OCI-M2 (cell line): ENCODE measurements at regions not wholly inside any gene's neighbourhood (a gene's known extent, or its start where the extent isn't known, plus 50 kb on each side); places are given as distances from the start of the nearest gene placed in this dataset.

ENCODE experiments used
- DNase-seq: peaks from one replicate; lab custom pipeline; 2025; ENCODE audit not compliant: unreplicated experiment; lab: John Stamatoyannopoulos, UW

- no peak for DNase-seq
These were observed 380.0 kb upstream of the MARCKS start for GRCh38 chr6:113476937-113477839.

- DNase-seq = no peak
These were observed 376.5 kb upstream of the MARCKS start for GRCh38 chr6:113480616-113481015.

GRCh38 chr6:113481458-113481857 lies 375.7 kb upstream of the MARCKS start:
- DNase-seq = no peak

GRCh38 chr6:113481910-113482309 lies 375.2 kb upstream of the MARCKS start:
- DNase-seq = no peak

DNA sequence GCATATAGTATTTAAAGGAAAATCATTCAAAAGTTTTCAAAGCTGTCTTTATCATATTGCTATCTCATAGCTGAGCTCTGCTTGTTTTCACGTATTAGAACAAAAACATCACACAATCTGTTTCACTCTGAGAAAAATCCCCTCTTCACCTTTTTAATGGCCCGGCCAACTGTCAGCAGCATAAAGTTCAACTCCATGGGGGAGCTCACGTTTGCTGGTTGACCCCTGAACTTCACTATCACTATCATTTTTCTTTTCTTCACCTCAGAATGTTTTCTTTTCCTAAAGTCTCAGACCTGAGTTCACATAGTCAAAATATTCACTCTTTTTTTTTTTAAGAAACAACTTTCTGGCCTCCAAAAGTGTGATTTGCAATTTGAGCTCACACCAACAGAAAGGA lies 374.4 kb upstream of the MARCKS start:
- DNase-seq = no peak

GRCh38 chr6:113486199-113486598 lies 370.9 kb upstream of the MARCKS start:
- no peak for DNase-seq

DNA sequence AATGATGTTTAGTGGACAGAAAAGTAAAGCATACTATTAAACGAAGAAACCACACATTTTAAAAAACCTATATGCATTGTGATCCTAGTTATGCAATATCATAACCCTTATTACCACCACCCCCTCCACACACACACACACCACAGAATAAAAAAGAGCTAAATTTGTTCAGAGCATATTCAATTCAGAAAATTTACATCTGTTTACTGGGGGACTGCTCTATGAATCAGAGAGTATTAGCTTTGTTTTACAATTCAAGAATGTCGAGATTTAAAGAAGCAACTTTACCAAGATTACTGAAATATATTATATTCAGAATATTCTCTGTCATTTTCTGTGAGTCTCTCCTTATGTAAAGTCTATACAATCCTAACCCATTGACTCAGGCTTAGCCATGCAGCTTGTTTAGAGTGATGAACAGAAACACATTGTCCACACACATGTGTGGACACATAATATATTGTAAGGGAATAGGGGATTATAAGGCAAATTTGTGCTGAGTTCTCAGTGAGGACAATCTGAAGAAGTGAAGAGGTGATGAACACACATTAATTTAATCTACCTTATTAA lies 369.6 kb upstream of the MARCKS start:
- no peak for DNase-seq

DNA sequence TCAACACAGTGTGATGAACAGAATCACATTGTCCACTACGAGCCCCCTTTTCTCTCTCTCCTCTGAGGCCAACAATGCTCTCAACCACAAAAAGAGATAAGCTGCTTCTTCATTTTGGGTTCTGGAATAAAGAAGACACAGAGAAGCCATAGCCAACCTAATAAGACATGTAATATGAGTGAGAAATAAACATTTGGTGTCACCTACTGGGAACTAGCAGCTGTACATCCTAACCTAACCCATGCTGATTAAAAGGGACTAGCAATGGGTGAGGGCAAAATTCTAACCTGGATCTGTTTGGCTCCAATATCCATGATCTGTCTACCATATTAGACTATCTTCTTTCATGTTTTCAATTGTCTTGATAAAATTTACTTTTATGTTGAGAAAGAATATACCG lies 369.1 kb upstream of the MARCKS start:
- no peak for DNase-seq

DNA sequence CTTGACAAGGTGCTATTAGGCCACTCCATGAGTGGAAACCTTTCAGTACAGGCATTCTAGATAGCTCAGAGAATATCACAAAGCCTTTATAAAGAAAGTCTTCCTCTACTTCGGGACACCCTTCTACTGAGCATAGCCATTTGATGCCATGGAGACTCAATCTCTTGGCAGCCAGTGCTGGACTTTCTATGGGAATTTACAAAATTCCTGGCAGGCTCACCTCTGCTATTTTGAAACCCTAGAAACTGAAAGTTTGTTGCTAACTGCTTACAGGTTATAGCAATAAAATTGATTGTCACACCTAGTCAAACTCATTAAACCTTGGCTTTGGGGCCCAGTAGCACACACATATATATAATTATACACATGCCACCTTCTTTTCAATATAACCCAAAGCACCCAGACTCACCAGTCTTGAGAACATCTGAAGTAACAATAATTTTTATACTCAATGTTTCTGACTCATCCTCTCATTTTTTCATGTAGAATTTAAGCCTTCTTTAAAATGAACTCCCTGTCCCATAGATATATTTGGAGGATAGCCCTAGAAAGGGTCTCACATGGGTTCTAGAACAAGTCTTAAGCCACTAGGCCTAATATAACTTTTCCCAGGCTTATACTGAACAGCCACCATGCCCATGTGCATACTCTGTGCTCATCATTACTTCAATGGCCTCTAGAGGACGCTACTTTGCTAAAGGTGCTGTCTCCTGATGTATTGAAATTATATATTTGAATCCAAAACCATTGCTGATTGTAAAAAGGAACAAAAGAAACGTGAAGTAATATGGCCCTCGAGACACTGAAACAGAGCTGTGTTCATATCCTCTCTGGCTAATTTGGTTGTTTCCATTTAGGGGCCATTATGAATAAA lies 368.1 kb upstream of the MARCKS start:
- DNase-seq = no peak

- DNase-seq = no peak
These were observed 367.0 kb upstream of the MARCKS start for GRCh38 chr6:113489952-113490746.

DNA sequence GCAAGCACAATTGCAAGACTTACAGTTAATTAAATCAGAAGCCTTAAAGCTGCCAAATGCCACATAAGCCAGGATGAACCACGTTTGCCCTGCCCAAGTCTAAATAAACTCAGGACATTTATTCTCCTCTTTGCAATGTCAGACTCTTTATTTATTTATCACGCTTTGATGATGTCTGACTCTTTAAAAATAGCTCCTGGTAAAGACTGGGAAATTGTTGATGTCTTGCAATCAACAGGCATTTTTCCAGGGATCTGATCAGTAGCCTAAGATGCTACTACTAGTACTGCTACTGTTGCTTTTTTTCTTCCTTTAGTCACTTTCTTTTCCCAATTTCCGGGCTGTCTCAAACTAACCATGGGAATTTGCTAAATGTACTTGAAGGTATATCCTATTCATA lies 365.8 kb upstream of the MARCKS start:
- DNase-seq = no peak

- DNase-seq = no peak
These were observed 363.2 kb upstream of the MARCKS start for GRCh38 chr6:113493991-113494390.

DNA sequence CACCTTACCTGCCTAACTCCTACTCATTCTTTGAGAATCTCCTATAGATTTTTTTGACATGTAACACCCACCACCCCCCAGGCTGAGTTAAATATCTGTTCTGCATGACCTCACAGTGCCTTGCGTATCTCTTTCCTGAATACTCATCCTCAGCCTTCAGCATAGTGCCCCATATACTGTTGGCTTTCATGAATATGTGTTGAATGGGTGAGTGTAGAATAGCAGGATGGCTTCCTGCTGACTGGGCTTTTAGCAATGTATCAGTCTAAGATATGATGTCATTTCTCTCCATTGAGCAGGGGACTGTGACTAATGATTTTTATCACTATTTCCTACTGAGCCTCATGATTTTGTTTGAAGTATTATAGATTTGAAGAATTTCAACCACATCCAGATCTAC lies 361.6 kb upstream of the MARCKS start:
- DNase-seq = no peak

DNA sequence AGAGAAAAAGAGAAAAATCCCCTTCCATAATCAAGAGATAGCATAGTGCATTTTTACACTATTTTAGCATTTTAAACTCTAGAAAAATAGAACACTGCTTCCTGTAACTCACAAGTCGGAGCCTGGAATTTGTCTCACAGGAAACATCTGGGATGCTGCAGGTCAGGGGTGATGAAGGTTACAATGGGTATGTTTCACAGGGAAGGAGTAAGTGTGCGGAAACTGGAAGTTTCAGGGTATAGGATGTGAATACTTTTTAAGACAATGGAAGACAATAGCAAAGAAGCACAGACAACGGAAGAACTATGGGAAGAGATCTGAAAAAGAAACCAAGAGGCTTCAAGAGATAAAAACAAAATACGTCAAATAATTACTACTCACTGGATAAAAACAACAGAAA lies 361.0 kb upstream of the MARCKS start:
- no peak for DNase-seq

- DNase-seq = no peak
These were observed 356.9 kb upstream of the MARCKS start for GRCh38 chr6:113500221-113500620.

- DNase-seq = no peak
These were observed 352.0 kb upstream of the MARCKS start for GRCh38 chr6:113505084-113505699.

DNA sequence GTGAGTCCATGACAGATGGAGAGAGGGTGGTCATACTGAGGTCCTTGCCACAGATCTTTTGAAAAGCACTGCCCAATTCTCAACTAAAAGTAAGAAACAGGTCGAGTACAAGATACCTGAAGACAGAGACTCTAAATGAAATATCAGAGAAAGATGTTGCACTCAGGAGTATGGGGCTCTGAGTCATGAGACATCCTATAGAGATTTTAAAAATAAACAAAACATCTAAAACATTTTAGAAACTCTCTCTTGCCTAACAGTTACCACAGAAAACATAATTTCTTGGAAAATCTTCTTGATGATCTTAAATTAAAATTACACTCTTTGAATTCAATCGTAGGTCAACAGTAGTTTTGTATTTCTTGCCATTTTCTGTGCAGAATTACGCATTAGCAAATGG lies 348.9 kb upstream of the MARCKS start:
- no peak for DNase-seq

DNA sequence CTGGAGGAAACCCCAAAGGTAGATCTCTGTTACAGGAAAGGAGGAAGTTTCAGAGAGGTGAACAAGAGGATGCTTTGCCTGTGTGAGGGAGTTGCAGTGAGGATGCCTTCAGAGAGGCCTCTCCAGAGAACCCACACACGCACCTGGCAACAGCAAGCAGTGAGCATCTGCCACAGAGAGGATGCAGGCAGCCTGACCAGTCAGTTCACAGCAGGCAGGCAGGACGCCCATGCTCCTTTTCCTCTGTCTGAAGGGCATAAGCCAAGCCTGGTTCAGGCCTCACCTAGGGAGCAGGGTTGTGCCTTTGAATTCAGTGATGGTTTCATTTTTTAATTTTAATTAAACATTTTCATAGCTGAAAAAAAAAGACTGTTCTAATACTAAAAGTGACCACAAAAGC lies 346.0 kb upstream of the MARCKS start:
- no peak for DNase-seq

DNA sequence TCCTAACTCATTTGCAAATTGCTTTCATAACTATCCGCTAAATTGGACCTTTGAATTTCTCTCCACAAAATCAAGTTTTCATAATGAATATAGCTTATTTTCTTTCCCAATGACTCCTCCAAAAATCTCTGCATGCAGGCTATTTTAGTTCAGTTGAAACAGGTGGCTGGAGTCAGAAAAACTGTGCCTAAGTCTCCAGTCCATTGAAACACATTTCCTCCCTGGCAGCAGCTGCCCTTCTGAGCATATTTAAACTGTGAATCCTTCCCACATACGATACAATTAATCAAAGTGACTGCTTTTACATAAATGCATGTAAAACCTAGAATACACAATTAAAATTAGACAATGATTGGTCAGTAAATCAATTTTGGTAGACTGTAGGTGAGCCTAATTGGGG lies 344.6 kb upstream of the MARCKS start:
- no peak for DNase-seq

DNA sequence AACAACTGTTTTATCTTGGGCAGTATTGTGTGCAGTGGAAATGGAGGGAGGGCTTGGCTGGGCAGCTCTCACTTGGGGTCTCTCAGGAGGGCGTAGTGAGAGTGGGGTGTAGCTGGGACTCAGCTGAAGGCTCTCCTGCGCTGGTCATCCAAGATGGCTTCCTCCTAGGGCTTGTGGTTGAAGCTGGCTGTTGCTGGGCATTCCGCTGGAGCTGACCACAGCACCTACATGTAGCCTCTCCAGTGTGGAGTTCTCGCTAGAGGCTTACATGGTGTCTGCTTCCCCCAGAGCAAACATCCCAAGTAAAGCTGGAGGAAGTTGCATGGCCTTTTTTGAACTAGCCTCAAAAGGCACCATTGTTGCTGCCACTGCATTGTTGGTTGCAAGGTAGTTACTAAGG lies 344.1 kb upstream of the MARCKS start:
- DNase-seq = no peak

DNA sequence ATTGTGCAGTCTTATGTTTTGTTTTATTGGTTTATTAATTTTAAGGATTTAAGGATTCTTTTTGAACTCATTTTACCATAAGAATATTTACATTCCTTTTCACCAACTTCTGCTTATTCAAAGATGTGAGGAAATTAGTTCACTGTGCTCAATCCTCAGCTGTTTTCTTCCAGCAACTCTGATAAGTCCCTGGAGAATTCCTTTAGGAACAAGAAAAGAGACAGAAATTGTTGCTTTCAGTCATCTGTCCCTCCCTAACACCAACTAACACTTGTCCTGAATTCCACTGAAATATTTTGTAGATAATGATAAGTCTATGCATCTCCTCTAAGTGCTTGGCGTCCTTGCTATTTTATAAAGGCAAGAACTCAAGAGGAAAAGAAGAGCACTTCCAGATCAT lies 334.8 kb upstream of the MARCKS start:
- DNase-seq = no peak
